LNCaP clone FGC (cell line): ENCODE measurements at regions not wholly inside any gene's neighbourhood (a gene's known extent, or its start where the extent isn't known, plus 50 kb on each side); places are given as distances from the start of the nearest gene placed in this dataset.

ENCODE experiments used
- DNase-seq: peaks from one replicate; pipeline ENCODE4 v3.0.0-alpha.2; 2011; ENCODE audit warnings: low read depth
- H3K4me3 ChIP-seq: 2 replicates; pipeline ENCODE4 v1.5.1; 2011; ENCODE audit warnings: mild to moderate bottlenecking, low read depth, low read length, control low read depth
- CTCF ChIP-seq: IDR thresholded peaks from 2 replicates; pipeline ENCODE4 v1.5.1; 2012; ENCODE audit warnings: mild to moderate bottlenecking; ENCODE audit not compliant: control insufficient read depth, insufficient read depth; ENCODE audit errors: extremely low read depth

GRCh38 chr12:4026517-4026916 lies 153.3 kb upstream of the PARP11 start:
- TF ChIP-seq CTCF: no peak
- no peak for DNase-seq
- H3K4me3 ChIP-seq: no peak overlapping the region

- TF ChIP-seq CTCF: no peak
- no peak overlapping the region for H3K4me3 ChIP-seq
- DNase-seq: no peak
These were observed 152.8 kb upstream of the PARP11 start for GRCh38 chr12:4026020-4026358.

GRCh38 chr12:4025181-4026019 lies 152.2 kb upstream of the PARP11 start:
- DNase-seq: no peak
- no peak for TF ChIP-seq CTCF
- H3K4me3 ChIP-seq: no peak overlapping the region

GRCh38 chr12:4024701-4025100 lies 151.5 kb upstream of the PARP11 start:
- H3K4me3 ChIP-seq: no peak overlapping the region
- DNase-seq: no peak
- TF ChIP-seq CTCF: no peak

GRCh38 chr12:4015225-4016091 lies 142.3 kb upstream of the PARP11 start:
- TF ChIP-seq CTCF: no peak
- H3K4me3 ChIP-seq: no peak overlapping the region
- no peak for DNase-seq

GRCh38 chr12:4014858-4015224 lies 141.6 kb upstream of the PARP11 start:
- no peak overlapping the region for H3K4me3 ChIP-seq
- no peak for DNase-seq
- TF ChIP-seq CTCF: no peak
